LNCaP clone FGC (cell line): ENCODE measurements at regions not wholly inside any gene's neighbourhood (a gene's known extent, or its start where the extent isn't known, plus 50 kb on each side); places are given as distances from the start of the nearest gene placed in this dataset.

Source experiments
- DNase-seq: peaks from one replicate; pipeline ENCODE4 v3.0.0-alpha.2; 2011; ENCODE audit warnings: low read depth
- H3K4me3 ChIP-seq: 2 replicates; pipeline ENCODE4 v1.5.1; 2011; ENCODE audit warnings: mild to moderate bottlenecking, low read depth, low read length, control low read depth
- TF ChIP-seq, protein P1 (sequence below): IDR thresholded peaks from 2 replicates; pipeline ENCODE4 v1.5.1; 2012; ENCODE audit warnings: mild to moderate bottlenecking; ENCODE audit not compliant: control insufficient read depth, insufficient read depth; ENCODE audit errors: extremely low read depth

- TF ChIP-seq, protein P1, sequence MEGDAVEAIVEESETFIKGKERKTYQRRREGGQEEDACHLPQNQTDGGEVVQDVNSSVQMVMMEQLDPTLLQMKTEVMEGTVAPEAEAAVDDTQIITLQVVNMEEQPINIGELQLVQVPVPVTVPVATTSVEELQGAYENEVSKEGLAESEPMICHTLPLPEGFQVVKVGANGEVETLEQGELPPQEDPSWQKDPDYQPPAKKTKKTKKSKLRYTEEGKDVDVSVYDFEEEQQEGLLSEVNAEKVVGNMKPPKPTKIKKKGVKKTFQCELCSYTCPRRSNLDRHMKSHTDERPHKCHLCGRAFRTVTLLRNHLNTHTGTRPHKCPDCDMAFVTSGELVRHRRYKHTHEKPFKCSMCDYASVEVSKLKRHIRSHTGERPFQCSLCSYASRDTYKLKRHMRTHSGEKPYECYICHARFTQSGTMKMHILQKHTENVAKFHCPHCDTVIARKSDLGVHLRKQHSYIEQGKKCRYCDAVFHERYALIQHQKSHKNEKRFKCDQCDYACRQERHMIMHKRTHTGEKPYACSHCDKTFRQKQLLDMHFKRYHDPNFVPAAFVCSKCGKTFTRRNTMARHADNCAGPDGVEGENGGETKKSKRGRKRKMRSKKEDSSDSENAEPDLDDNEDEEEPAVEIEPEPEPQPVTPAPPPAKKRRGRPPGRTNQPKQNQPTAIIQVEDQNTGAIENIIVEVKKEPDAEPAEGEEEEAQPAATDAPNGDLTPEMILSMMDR = no peak
- H3K4me3 ChIP-seq = no peak overlapping the region
- no peak for DNase-seq
Measured at GRCh38 chr2:234722176-234722575, 225.3 kb upstream of the ARL4C start.

DNA sequence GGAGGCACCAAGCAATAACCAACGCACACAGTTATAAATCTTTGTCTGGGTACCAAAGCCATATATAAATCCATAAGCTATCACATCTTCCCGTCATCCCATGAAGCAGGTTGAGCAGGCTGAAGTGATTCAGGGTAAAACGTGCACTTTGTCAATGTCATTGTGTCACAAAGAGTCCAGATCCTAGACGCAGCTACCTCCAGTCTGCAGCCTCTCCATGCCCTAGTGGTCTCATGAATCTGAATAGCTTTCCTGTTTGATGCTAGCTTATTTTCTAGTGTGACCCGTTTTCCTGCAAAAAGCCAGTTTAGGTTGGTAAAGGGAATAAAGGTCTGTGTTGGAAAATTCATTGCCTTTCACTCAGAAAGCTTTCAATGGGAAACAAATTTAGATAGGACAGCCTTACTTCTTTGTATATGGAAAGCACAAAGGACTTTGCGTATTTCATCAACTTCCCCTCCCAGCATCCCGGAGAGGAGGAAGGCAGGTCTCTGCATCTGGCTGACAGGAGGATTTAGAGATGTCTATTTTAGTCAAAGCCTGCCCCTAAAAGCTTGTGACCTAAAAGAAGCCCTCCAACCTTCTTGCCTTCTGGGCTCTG, 222.3 kb upstream of the ARL4C start:
- no peak for DNase-seq
- TF ChIP-seq, protein P1 = no peak
- H3K4me3 ChIP-seq = no peak overlapping the region

DNA sequence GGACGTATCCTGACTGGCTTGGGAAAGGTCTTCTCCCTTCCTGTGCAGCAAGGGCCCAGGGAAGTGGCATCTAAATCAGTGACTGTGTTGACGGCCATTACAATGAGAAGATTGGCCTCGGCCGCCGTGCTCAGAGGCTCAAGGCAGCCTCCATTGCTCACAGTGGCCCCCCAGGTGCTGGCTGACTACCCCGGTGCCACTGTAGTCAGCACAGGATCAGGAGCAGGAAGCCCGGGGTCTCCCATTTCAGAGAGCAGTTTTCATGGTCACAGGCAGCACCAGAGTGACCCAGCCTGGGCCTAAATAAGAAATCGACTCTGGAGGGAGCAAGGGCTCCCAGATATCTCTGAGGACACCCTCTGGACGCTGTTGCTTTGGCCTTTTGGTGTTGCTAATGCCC, 219.4 kb upstream of the ARL4C start:
- H3K4me3 ChIP-seq = no peak overlapping the region
- DNase-seq = no peak
- TF ChIP-seq, protein P1 = no peak

DNA sequence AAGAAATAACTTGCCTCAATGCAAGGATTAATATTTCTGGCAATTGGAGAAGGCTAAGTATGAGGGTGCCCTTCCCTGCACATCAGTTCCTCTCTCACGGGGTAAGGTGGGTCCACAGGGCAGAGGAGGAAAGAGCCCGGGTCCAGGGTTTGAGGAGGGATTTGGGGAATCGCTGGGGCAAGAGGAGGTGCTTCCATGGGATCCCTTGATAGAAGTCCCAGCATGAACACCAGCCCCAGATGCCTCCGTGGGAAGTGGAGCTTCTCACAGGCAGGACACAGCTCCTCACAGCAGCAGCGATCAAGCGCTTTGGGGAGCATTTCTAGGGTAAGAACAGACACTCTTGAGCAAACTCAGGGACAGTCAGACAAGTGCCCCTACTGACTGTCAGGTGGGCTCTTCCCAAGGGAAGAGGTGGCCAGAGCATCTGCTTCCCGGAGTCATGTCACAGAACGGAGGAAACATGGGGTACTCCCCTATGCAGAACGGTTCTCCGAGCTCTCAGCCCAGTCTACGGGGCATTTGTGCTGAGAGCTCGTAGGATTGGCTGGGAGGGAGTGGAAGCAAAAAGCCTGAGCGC, 218.9 kb upstream of the ARL4C start:
- no peak for DNase-seq
- TF ChIP-seq, protein P1 = no peak
- no peak overlapping the region for H3K4me3 ChIP-seq

- no peak overlapping the region for H3K4me3 ChIP-seq
- TF ChIP-seq, protein P1 = no peak
- DNase-seq = peak; percentile 27
Measured at GRCh38 chr2:234714711-234715110, 217.8 kb upstream of the ARL4C start.

DNA sequence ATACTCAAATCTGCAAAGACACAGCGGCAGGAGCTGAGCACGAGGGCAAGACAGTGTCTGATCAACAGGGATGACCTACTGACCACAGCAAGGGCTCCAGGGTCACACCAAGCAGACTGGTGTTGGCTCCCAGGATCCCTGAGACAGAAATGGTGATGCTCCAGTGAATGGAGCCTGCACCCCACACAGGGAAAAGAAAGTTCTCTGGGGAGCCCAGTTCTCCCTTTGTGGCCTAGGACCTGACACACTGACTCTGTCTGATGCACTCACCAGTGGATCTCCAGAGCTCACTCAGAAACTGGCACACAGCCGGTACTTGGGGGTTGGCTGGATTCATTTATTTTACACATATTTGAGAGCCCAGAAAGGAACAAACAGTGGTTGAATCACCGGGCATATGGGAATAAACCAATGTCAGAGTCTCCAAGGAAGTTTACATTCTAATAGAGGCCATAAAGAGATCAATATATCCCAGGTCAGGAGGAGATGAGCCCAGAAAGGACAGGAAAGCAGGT, 215.6 kb upstream of the ARL4C start:
- TF ChIP-seq, protein P1 = no peak
- DNase-seq = no peak
- no peak overlapping the region for H3K4me3 ChIP-seq

DNA sequence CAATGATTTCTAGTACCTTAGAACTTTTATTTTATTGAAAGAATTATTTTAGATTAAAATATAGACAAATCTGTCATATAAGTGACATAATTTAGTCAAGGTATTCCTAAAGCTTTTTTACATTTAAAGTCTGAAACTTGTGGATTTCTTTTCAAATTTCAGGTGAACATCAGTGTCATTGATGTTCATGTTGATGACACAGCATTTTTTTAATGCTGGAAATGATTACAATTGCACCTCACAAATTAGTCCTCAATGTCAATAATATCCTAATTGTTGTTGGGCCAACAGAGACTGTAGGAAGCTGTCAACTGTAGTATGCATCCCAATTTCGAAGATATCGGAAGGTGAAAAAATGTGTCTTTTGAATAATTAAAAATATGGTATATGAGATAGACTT, 214.4 kb upstream of the ARL4C start:
- DNase-seq = no peak

More for the DNA sequence above, 214.4 kb upstream of the ARL4C start:
- TF ChIP-seq, protein P1 = no peak
- no peak overlapping the region for H3K4me3 ChIP-seq
